Loucy (cell line): ENCODE measurements at regions not wholly inside any gene's neighbourhood (a gene's known extent, or its start where the extent isn't known, plus 50 kb on each side); places are given as distances from the start of the nearest gene placed in this dataset.
"Not testable (repeated sequence)": the region's sequence is repeated elsewhere in the genome, so short reads cannot be mapped to it uniquely, and the experiment has no call there.

Experiments used
- H2AFZ ChIP-seq: fragments of 200-600 bp; sonication (generic); 2 replicates; pipeline ENCODE4 v1.6.0; 2016; ENCODE audit warnings: antibody characterized with exemption, mild to moderate bottlenecking, low read length, moderate library complexity
- H3F3A ChIP-seq: fragments of 200-600 bp; 2 replicates; pipeline ENCODE4 v1.6.0; 2016; ENCODE audit warnings: antibody characterized with exemption, low read depth, mild to moderate bottlenecking
- H3K27me3 ChIP-seq: fragments of 200-600 bp; sonication (generic); 2 replicates; pipeline ENCODE4 v1.6.1; 2014; ENCODE audit warnings: low read length, mild to moderate bottlenecking; ENCODE audit not compliant: insufficient read depth, poor library complexity, severe bottlenecking
- H3K36me3 ChIP-seq: fragments of 200-600 bp; sonication (generic); 2 replicates; pipeline ENCODE4 v1.6.1; 2016; ENCODE audit warnings: low read length; ENCODE audit not compliant: insufficient read depth
- H3K4me1 ChIP-seq: fragments of 200-600 bp; sonication (generic); 2 replicates; pipeline ENCODE4 v1.5.1; 2014; ENCODE audit warnings: low read length, mild to moderate bottlenecking; ENCODE audit not compliant: insufficient read depth, poor library complexity, severe bottlenecking
- H3K4me2 ChIP-seq: fragments of 200-600 bp; sonication (generic); 2 replicates; pipeline ENCODE4 v1.6.0; 2014; ENCODE audit warnings: antibody characterized with exemption, low read length, low read depth, mild to moderate bottlenecking; ENCODE audit not compliant: poor library complexity, severe bottlenecking
- H3K4me3 ChIP-seq: fragments of 200-600 bp; sonication (generic); 2 replicates; pipeline ENCODE4 v1.5.1; 2014; ENCODE audit warnings: low read length, mild to moderate bottlenecking, mixed read lengths; ENCODE audit not compliant: poor library complexity, severe bottlenecking
- H3K79me2 ChIP-seq: fragments of 200-600 bp; sonication (generic); 2 replicates; pipeline ENCODE4 v1.6.1; 2014; ENCODE audit warnings: low read length; ENCODE audit not compliant: insufficient read depth
- H3K9ac ChIP-seq: fragments of 200-600 bp; sonication (generic); 2 replicates; pipeline ENCODE4 v1.6.0; 2014; ENCODE audit warnings: mild to moderate bottlenecking, low read depth, low read length, moderate library complexity; ENCODE audit not compliant: poor library complexity, severe bottlenecking
- H3K9me2 ChIP-seq: fragments of 200-600 bp; sonication (generic); replicated peaks from 2 replicates; pipeline ENCODE4 v1.6.1; 2016; ENCODE audit warnings: low read depth, low read length, mixed read lengths
- H3K9me3 ChIP-seq: fragments of 200-600 bp; sonication (generic); 2 replicates; pipeline ENCODE4 v1.6.1; 2014; ENCODE audit warnings: mild to moderate bottlenecking, antibody characterized with exemption, low read length, low read depth; ENCODE audit not compliant: insufficient read depth
- H4K20me1 ChIP-seq: fragments of 200-600 bp; sonication (generic); 2 replicates; pipeline ENCODE4 v1.6.0; 2014; ENCODE audit warnings: antibody characterized with exemption, low read length, mild to moderate bottlenecking; ENCODE audit not compliant: insufficient read depth, poor library complexity, severe bottlenecking
- CTCF ChIP-seq: fragments of 200-600 bp; sonication (generic); conservative IDR thresholded peaks from 2 replicates; pipeline ENCODE4 v1.5.1; 2014; ENCODE audit warnings: mild to moderate bottlenecking, antibody characterized with exemption, low read length
- EZH2phosphoT487 ChIP-seq: fragments of 200-600 bp; IDR thresholded peaks from 2 replicates; pipeline ENCODE4 v1.6.1; 2018; ENCODE audit warnings: antibody characterized with exemption, mild to moderate bottlenecking, moderate library complexity, borderline replicate concordance

GRCh38 chr18:52152036-52152435, 188.0 kb upstream of the DCC start:
- no peaks in the 10 kb centered on the region for H3K4me1 ChIP-seq
- H4K20me1 ChIP-seq = no peaks in the 10 kb centered on the region
- no peak overlapping the region for H3K4me3 ChIP-seq
- H3K36me3 ChIP-seq = no peaks in the 10 kb centered on the region
- H2AFZ ChIP-seq = no peak overlapping the region
- H3K27me3 ChIP-seq = no peaks in the 10 kb centered on the region
- no peaks in the 10 kb centered on the region for H3K9me2 ChIP-seq
- no peaks in the 10 kb centered on the region for H3F3A ChIP-seq
- no peak for TF ChIP-seq EZH2phosphoT487
- H3K9me3 ChIP-seq = no peaks in the 10 kb centered on the region
- H3K79me2 ChIP-seq = no peaks in the 10 kb centered on the region
- no peak overlapping the region for H3K4me2 ChIP-seq
- H3K9ac ChIP-seq = no peak overlapping the region

GRCh38 chr18:52156166-52156565, 183.8 kb upstream of the DCC start:
- no peak overlapping the region for H3K9ac ChIP-seq
- H3K4me1 ChIP-seq = no peaks in the 10 kb centered on the region
- no peaks in the 10 kb centered on the region for H4K20me1 ChIP-seq
- no peaks in the 10 kb centered on the region for H3K36me3 ChIP-seq
- no peaks in the 10 kb centered on the region for H3K9me3 ChIP-seq
- no peaks in the 10 kb centered on the region for H3K9me2 ChIP-seq
- H3K27me3 ChIP-seq = no peaks in the 10 kb centered on the region
- H2AFZ ChIP-seq = no peak overlapping the region
- no peak overlapping the region for H3K4me3 ChIP-seq
- TF ChIP-seq CTCF = no peak
- no peak overlapping the region for H3K4me2 ChIP-seq
- H3K79me2 ChIP-seq = no peaks in the 10 kb centered on the region
- H3F3A ChIP-seq = no peaks in the 10 kb centered on the region

- no peaks in the 10 kb centered on the region for H3K9me3 ChIP-seq
- no peaks in the 10 kb centered on the region for H3K9me2 ChIP-seq
- no peak overlapping the region for H3K4me3 ChIP-seq
- TF ChIP-seq CTCF (no peak), EZH2phosphoT487 (no peak)
- no peak overlapping the region for H2AFZ ChIP-seq
- H3K36me3 ChIP-seq = no peaks in the 10 kb centered on the region
- no peaks in the 10 kb centered on the region for H3K4me1 ChIP-seq
- H3K27me3 ChIP-seq = no peaks in the 10 kb centered on the region
- no peak overlapping the region for H3K4me2 ChIP-seq
- H3K9ac ChIP-seq = no peak overlapping the region
- no peaks in the 10 kb centered on the region for H3K79me2 ChIP-seq
- no peaks in the 10 kb centered on the region for H4K20me1 ChIP-seq
- H3F3A ChIP-seq = no peaks in the 10 kb centered on the region
These were observed 179.4 kb upstream of the DCC start for GRCh38 chr18:52160636-52161035.

GRCh38 chr18:52163478-52163877, 176.5 kb upstream of the DCC start:
- no peak overlapping the region for H3K4me2 ChIP-seq
- H3K36me3 ChIP-seq = no peaks in the 10 kb centered on the region
- H3K27me3 ChIP-seq = no peaks in the 10 kb centered on the region
- no peak overlapping the region for H3K4me3 ChIP-seq
- H4K20me1 ChIP-seq = no peaks in the 10 kb centered on the region
- no peak for TF ChIP-seq EZH2phosphoT487
- no peak for TF ChIP-seq CTCF
- H3K79me2 ChIP-seq = no peaks in the 10 kb centered on the region
- no peaks in the 10 kb centered on the region; the same call in 1 of the 2 replicates for H3K9me2 ChIP-seq
- no peak overlapping the region for H2AFZ ChIP-seq
- no peak overlapping the region for H3K9ac ChIP-seq
- H3K9me3 ChIP-seq = no peaks in the 10 kb centered on the region
- H3K4me1 ChIP-seq = no peaks in the 10 kb centered on the region
- no peaks in the 10 kb centered on the region for H3F3A ChIP-seq

GRCh38 chr18:52168131-52168530, 171.9 kb upstream of the DCC start:
- H4K20me1 ChIP-seq, H3K4me1 ChIP-seq, H3F3A ChIP-seq, H3K27me3 ChIP-seq, H3K9me2 ChIP-seq, H3K4me3 ChIP-seq, H3K9ac ChIP-seq, H3K4me2 ChIP-seq, H3K79me2 ChIP-seq, H2AFZ ChIP-seq, H3K9me3 ChIP-seq, H3K36me3 ChIP-seq: not testable (repeated sequence)
